Upper lobe of left lung (tissue), 6 donors: ENCODE measurements at regions not wholly inside any gene's neighbourhood (a gene's known extent, or its start where the extent isn't known, plus 50 kb on each side); places are given as distances from the start of the nearest gene placed in this dataset.

Experiments used
- ATAC-seq, 2 donors: fragments of 200-7000 bp; cut with Tn5 transposase; one replicate each; pipeline ENCODE4 v1.9.1; 2022; ENCODE audit warnings: mild to moderate bottlenecking in 2 of 2, moderate library complexity in 2 of 2; ENCODE audit not compliant: low FRiP score in 2 of 2
- DNase-seq, 2 donors: peaks; one replicate each; pipeline ENCODE4 v3.0.0-alpha.2; 2019 to 2020
- H3K27ac ChIP-seq, 4 donors: fragments of 200-600 bp; sonication (generic); one replicate each; pipeline ENCODE4 v1.5.1; 2016 to 2019
- H3K27me3 ChIP-seq, 4 donors: fragments of 200-600 bp; sonication (generic); one replicate each; pipeline ENCODE4 v1.5.1; 2017 to 2019
- H3K36me3 ChIP-seq, 4 donors: fragments of 200-600 bp; sonication (generic); one replicate each; pipeline ENCODE4 v1.5.1; 2016 to 2019
- H3K4me1 ChIP-seq, 4 donors: fragments of 200-600 bp; sonication (generic); one replicate each; pipeline ENCODE4 v1.5.1; 2018 to 2019
- H3K4me3 ChIP-seq, 4 donors: fragments of 200-600 bp; sonication (generic); one replicate each; pipeline ENCODE4 v1.5.1; 2017 to 2019; ENCODE audit warnings: mild to moderate bottlenecking in 2 of 4, moderate library complexity in 1 of 4
- H3K9me3 ChIP-seq, 4 donors: fragments of 200-600 bp; sonication (generic); one replicate each; pipeline ENCODE4 v1.5.1; 2018 to 2019
- CTCF ChIP-seq, 6 experiments: fragments of 450-650 bp in 4 of 6; fragments of 200-600 bp in 2 of 6; sonication (generic) in 2 of 6; IDR thresholded peaks; one replicate each; pipeline ENCODE4 v1.5.1; 2016 to 2019; ENCODE audit warnings: antibody characterized with exemption in 6 of 6
- EP300 ChIP-seq, 4 donors: sonication (generic); formaldehyde crosslinking; IDR thresholded peaks; one replicate each; pipeline ENCODE4 v1.5.1; 2017; ENCODE audit warnings: antibody characterized with exemption in 4 of 4, control low read depth in 2 of 4
- POLR2A ChIP-seq, 4 donors: fragments of 450-650 bp; IDR thresholded peaks; one replicate each; pipeline ENCODE4 v1.5.1; 2016 to 2017; ENCODE audit warnings: antibody characterized with exemption in 4 of 4, mild to moderate bottlenecking in 2 of 4
- POLR2AphosphoS5 ChIP-seq, 2 donors: sonication (generic); formaldehyde crosslinking; IDR thresholded peaks; one replicate each; pipeline ENCODE4 v1.5.1; 2017; ENCODE audit warnings: antibody characterized with exemption in 2 of 2
- WGBS, 2 donors: methylation state at CpG; one replicate each; pipeline ENCODE4 v1.1.5; 2017 to 2018; 5-methylcytosine and 5-hydroxymethylcytosine counted together
- donor health status: DM: no; HTN: no; CAD: no; lungs with moderate emphysema.
- donor health status: DM: no; HTN: yes; CAD: no; lungs with severe emphysema.

GRCh38 chr7:16144361-16144760 lies 277.0 kb downstream of the CRPPA start:
- H3K4me1 ChIP-seq = no peaks in the 10 kb centered on the region
- ATAC-seq (no peak), DNase-seq (no peak)
- no peak overlapping the region for H3K4me3 ChIP-seq
- WGBS, 2 donors = 88 to 94% methylated on average over 4 of the region's 4 CpGs
- TF ChIP-seq CTCF (IDR thresholded peaks at IDR 0.05) (no peak), POLR2AphosphoS5 (IDR thresholded peaks at IDR 0.05) (no peak), POLR2A (IDR thresholded peaks at IDR 0.05) (no peak), EP300 (IDR thresholded peaks at IDR 0.05) (no peak)
- no peaks in the 10 kb centered on the region for H3K27me3 ChIP-seq
- peaks cover 0 to 28% (median 19%) of the 10 kb centered on the region in 4 donors for H3K9me3 ChIP-seq
- no peaks in the 10 kb centered on the region for H3K36me3 ChIP-seq
- no peak overlapping the region for H3K27ac ChIP-seq

- 86 to 90% methylated on average over 2 of the region's 2 CpGs for WGBS, 2 donors
- ATAC-seq (no peak), DNase-seq (no peak)
- no peaks in the 10 kb centered on the region for H3K36me3 ChIP-seq
- H3K27me3 ChIP-seq = no peaks in the 10 kb centered on the region
- H3K4me1 ChIP-seq = no peaks in the 10 kb centered on the region
- H3K9me3 ChIP-seq = no peaks in the 10 kb centered on the region
- no peak overlapping the region for H3K27ac ChIP-seq
- no peak overlapping the region for H3K4me3 ChIP-seq
- TF ChIP-seq CTCF (IDR thresholded peaks at IDR 0.05) = no peak
- TF ChIP-seq EP300 (IDR thresholded peaks at IDR 0.05) = no peak
- no peak for TF ChIP-seq POLR2AphosphoS5 (IDR thresholded peaks at IDR 0.05)
- TF ChIP-seq POLR2A (IDR thresholded peaks at IDR 0.05) = no peak
Observed at GRCh38 chr7:16137944-16138343, 283.4 kb downstream of the CRPPA start.

GRCh38 chr7:16136896-16137295 lies 284.4 kb downstream of the CRPPA start:
- DNase-seq (no peak), ATAC-seq (no peak)
- no peak for TF ChIP-seq EP300 (IDR thresholded peaks at IDR 0.05)
- TF ChIP-seq POLR2AphosphoS5 (IDR thresholded peaks at IDR 0.05) = no peak
- no peak for TF ChIP-seq CTCF (IDR thresholded peaks at IDR 0.05)
- no peak for TF ChIP-seq POLR2A (IDR thresholded peaks at IDR 0.05)
- Histone ChIP-seq H3K27me3 (no peaks in the 10 kb centered on the region), H3K4me3 (no peak overlapping the region), H3K4me1 (no peaks in the 10 kb centered on the region), H3K36me3 (no peaks in the 10 kb centered on the region), H3K9me3 (no peaks in the 10 kb centered on the region), H3K27ac (no peak overlapping the region)
- 82 to 86% methylated on average over 2 of the region's 2 CpGs for WGBS, 2 donors

- Histone ChIP-seq H3K27me3 (no peaks in the 10 kb centered on the region), H3K9me3 (no peaks in the 10 kb centered on the region), H3K4me1 (no peaks in the 10 kb centered on the region), H3K27ac (no peak overlapping the region), H3K4me3 (no peak overlapping the region), H3K36me3 (no peaks in the 10 kb centered on the region)
- ATAC-seq (no peak), DNase-seq (no peak)
- no peak for TF ChIP-seq CTCF (IDR thresholded peaks at IDR 0.05)
- no peak for TF ChIP-seq POLR2A (IDR thresholded peaks at IDR 0.05)
- TF ChIP-seq EP300 (IDR thresholded peaks at IDR 0.05) = no peak
- TF ChIP-seq POLR2AphosphoS5 (IDR thresholded peaks at IDR 0.05) = no peak
Observed at GRCh38 chr7:16135658-16136057, 285.7 kb downstream of the CRPPA start.
